KG1 (cell line): ENCODE measurements at regions not wholly inside any gene's neighbourhood (a gene's known extent, or its start where the extent isn't known, plus 50 kb on each side); places are given as distances from the start of the nearest gene placed in this dataset.

Source experiments
- DNase-seq: peaks from one replicate; lab custom pipeline; 2025; lab: John Stamatoyannopoulos, UW

- no peak for DNase-seq
Measured at GRCh38 chr11:81744336-81745116, 989.1 kb downstream of the FAM181B start.

GRCh38 chr11:81725701-81726100 is 1008.0 kb downstream of the FAM181B start:
- DNase-seq, result no peak

GRCh38 chr11:81717695-81718094 is 1016.0 kb downstream of the FAM181B start:
- DNase-seq, result no peak

- no peak for DNase-seq
Measured at GRCh38 chr11:81707881-81708280, 1025.8 kb downstream of the FAM181B start.

- DNase-seq, result no peak
Measured at GRCh38 chr11:81705283-81705682, 1028.4 kb downstream of the FAM181B start.

GRCh38 chr11:81700076-81700475 is 1033.6 kb downstream of the FAM181B start:
- DNase-seq, result no peak

- no peak for DNase-seq
Measured at GRCh38 chr11:81687057-81687456, 1046.6 kb downstream of the FAM181B start.

- DNase-seq, result no peak
Measured at GRCh38 chr11:81674211-81674610, 1059.5 kb downstream of the FAM181B start.

- DNase-seq, result no peak
Measured at GRCh38 chr11:81673001-81673400, 1060.7 kb downstream of the FAM181B start.

GRCh38 chr11:81669935-81670543 is 1063.6 kb downstream of the FAM181B start:
- DNase-seq, result no peak

- DNase-seq, result no peak
Measured at GRCh38 chr11:81658722-81659121, 1074.9 kb downstream of the FAM181B start.

GRCh38 chr11:81655351-81655750 is 1078.3 kb downstream of the FAM181B start:
- DNase-seq, result no peak

GRCh38 chr11:81647374-81647773 is 1086.3 kb downstream of the FAM181B start:
- no peak for DNase-seq

- DNase-seq, result peak; percentile 38
Measured at GRCh38 chr11:81644239-81644840, 1089.3 kb downstream of the FAM181B start.

- no peak for DNase-seq
Measured at GRCh38 chr11:81634483-81634882, 1099.2 kb downstream of the FAM181B start.

- DNase-seq, result no peak
Measured at GRCh38 chr11:81602508-81602907, 1131.2 kb downstream of the FAM181B start.

GRCh38 chr11:81596704-81597103 is 1137.0 kb downstream of the FAM181B start:
- no peak for DNase-seq

GRCh38 chr11:81585390-81585933 is 1148.2 kb downstream of the FAM181B start:
- DNase-seq, result no peak

GRCh38 chr11:81579339-81579738 is 1154.3 kb downstream of the FAM181B start:
- no peak for DNase-seq

- no peak for DNase-seq
Measured at GRCh38 chr11:81578571-81578970, 1155.1 kb downstream of the FAM181B start.

- DNase-seq, result no peak
Measured at GRCh38 chr11:81574301-81574700, 1159.4 kb downstream of the FAM181B start.

- DNase-seq, result no peak
Measured at GRCh38 chr11:81573367-81573766, 1160.3 kb downstream of the FAM181B start.

GRCh38 chr11:81570669-81571068 is 1163.0 kb downstream of the FAM181B start:
- DNase-seq, result no peak
